Esophagus squamous epithelium (tissue), 5 donors: ENCODE measurements at regions not wholly inside any gene's neighbourhood (a gene's known extent, or its start where the extent isn't known, plus 50 kb on each side); places are given as distances from the start of the nearest gene placed in this dataset.
"Not testable (repeated sequence)": the region's sequence is repeated elsewhere in the genome, so short reads cannot be mapped to it uniquely, and the experiment has no call there.

ENCODE experiments used
- DNase-seq: peaks from one replicate; lab custom pipeline; 2025; lab: John Stamatoyannopoulos, UW
- H3K27ac ChIP-seq, 4 donors: fragments of 200-600 bp; sonication (generic); one replicate each; pipeline ENCODE4 v1.5.1; 2016 to 2019; ENCODE audit warnings: mild to moderate bottlenecking in 1 of 4
- H3K27me3 ChIP-seq, 4 donors: fragments of 200-600 bp; sonication (generic); 1 replicate in 3 of 4; 2 replicates in 1 of 4; pipeline versions ENCODE4 v1.5.1 to v1.6.0; 2017 to 2021; ENCODE audit warnings: antibody characterized with exemption in 1 of 4
- H3K36me3 ChIP-seq, 3 donors: fragments of 200-600 bp; sonication (generic); one replicate each; pipeline ENCODE4 v1.5.1; 2016 to 2019
- H3K4me1 ChIP-seq, 3 donors: fragments of 200-600 bp; sonication (generic); one replicate each; pipeline ENCODE4 v1.5.1; 2017 to 2019
- H3K4me3 ChIP-seq, 4 donors: fragments of 200-600 bp; sonication (generic); 1 replicate in 3 of 4; 2 replicates in 1 of 4; pipeline ENCODE4 v1.5.1; 2016 to 2019; ENCODE audit warnings: mild to moderate bottlenecking in 2 of 4, moderate library complexity in 1 of 4
- H3K9me3 ChIP-seq, 3 donors: fragments of 200-600 bp; sonication (generic); one replicate each; pipeline ENCODE4 v1.5.1; 2016 to 2019
- WGBS, 2 donors: methylation state at CpG; one replicate each; pipeline ENCODE4 v1.1.5; 2018; 5-methylcytosine and 5-hydroxymethylcytosine counted together
- intact Hi-C: fragments of 100-400 bp; cut with DNase I; formaldehyde crosslinking; loops from one replicate; pipeline ENCODE4 v1.15.0; 2022
- donor health status: DM: yes; HTN: yes; CAD: no.

- no CpG with 5 or more reads among the region's 3 CpGs for WGBS, 2 donors
- H3K27ac ChIP-seq, H3K36me3 ChIP-seq, H3K9me3 ChIP-seq, H3K27me3 ChIP-seq, H3K4me3 ChIP-seq, H3K4me1 ChIP-seq, DNase-seq, intact Hi-C loops: not testable (repeated sequence)
Measured at GRCh38 chr1:146656356-146657060, 281.6 kb upstream of the NBPF12 start.

DNA sequence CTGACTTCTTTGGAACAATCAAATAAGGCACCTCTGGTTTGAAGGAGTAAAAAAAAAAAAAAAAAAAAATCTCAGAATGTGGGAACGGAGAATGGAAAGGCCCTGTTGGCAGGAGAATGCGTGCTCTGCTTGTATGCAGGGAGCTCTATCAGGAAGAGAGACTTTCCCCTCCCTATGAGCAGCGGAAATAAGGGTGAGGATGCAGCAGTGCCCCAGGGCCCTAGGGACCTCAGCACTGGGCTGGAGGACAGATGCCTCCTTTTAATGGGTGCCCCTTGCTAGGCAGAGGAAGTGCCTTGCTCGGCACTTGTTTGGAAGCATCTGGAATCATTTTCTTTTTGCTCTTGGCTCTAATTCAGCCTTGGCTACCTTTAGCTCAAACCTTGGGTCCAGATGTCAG lies 283.4 kb upstream of the NBPF12 start:
- H3K27ac ChIP-seq, H3K27me3 ChIP-seq, intact Hi-C loops, H3K36me3 ChIP-seq, H3K4me1 ChIP-seq, H3K4me3 ChIP-seq, H3K9me3 ChIP-seq, DNase-seq: not testable (repeated sequence)
- 40 to 42% methylated on average over 3 of the region's 4 CpGs for WGBS, 2 donors

DNA sequence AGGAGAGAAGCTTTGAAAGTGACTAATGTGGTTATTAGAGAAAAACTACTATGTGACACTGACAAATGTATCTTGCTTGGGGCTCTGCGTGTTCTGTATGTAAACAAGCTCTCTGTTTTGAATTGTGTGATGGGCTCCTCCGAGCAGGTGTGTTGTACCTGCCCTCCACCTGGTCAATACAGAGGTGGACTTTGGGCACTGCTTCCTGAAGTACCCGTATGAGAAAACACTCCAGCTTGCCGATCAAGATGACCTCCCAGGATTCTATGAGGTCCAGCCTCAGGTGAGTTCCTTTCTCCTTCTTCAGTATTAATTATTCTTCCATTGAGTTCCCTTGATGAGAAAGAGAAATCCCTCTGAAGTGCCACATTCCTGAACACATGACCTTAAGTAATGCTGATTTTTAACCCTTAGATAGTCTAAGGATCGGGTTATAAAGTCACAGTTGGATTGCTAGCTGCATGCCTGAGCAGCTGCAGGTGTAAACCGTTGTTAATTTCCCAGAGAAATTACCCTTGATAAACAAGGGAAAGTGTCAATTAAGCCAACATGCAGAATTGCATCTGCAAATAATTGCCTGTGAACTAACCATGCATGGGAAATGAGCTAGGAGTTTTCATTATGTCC lies 292.0 kb upstream of the NBPF12 start:
- H3K4me1 ChIP-seq, DNase-seq, H3K4me3 ChIP-seq, H3K36me3 ChIP-seq, H3K9me3 ChIP-seq, H3K27ac ChIP-seq, intact Hi-C loops, H3K27me3 ChIP-seq: not testable (repeated sequence)
- 51 to 55% methylated on average over 2 of the region's 6 CpGs for WGBS, 2 donors

DNA sequence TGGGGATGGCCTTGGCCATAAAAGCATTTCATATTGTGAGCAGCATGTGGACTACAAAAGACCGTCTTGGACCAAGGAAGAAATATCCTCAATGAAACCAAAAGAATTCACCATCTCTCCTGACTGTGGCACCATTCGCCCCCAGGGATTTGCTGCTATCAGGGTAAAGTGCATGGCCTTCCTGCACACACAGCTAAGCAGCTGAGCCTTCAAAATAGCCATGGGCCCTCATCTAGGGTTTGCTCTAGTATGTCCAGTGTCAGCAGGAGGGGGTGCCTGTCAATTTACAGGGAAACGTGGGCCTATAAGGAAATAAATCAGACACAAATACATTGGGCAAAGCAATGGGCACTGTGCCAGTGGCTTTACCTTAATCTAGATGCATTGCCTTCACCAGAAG lies 296.6 kb upstream of the NBPF12 start:
- intact Hi-C loops, H3K4me1 ChIP-seq, H3K27me3 ChIP-seq, H3K27ac ChIP-seq, H3K4me3 ChIP-seq, DNase-seq, H3K9me3 ChIP-seq, H3K36me3 ChIP-seq: not testable (repeated sequence)
- WGBS, 2 donors: no CpG with 5 or more reads among the region's 3 CpGs

DNA sequence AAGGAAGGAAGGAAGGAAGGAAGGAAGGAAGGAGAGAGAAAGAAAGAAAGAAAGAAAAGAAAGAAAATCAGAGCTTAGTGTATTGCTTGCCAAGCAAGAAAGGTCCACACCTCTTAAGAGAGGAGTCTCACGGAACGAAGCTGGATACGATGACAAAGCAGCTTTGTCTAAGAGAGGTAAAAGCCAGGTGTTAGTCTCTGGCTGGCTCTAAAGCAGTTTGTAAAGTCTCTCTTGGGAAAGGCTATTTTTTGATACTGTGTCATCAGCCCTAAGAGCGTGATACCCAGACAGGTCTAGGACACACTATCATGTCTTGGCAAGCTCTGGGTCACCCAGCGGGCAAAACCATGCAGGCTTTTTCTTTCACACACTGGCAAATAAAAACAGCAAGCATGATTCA lies 297.5 kb upstream of the NBPF12 start:
- H3K27me3 ChIP-seq, H3K27ac ChIP-seq, H3K4me3 ChIP-seq, DNase-seq, H3K4me1 ChIP-seq, H3K36me3 ChIP-seq, H3K9me3 ChIP-seq, intact Hi-C loops: not testable (repeated sequence)
- 40 to 74% methylated on average over 5 of the region's 5 CpGs for WGBS, 2 donors

DNA sequence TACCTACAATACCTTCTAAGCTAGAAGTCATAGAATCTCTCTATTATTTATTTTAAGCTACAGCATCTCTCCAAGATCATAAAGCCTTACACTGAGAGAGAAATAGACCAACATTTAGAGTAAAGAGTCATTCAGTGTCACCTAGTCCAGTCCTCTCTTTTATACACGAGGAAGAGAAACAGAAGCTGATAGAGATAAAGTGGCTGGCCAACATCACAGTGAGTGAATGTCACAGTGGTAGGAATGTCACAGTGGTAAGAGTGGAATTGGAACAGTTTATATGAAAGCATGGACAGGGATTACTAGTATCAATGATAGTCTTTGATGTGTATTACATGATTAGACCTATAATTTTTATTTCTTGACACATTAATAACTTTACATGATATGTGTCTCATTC lies 307.8 kb upstream of the NBPF12 start:
- H3K4me1 ChIP-seq, H3K27me3 ChIP-seq, H3K27ac ChIP-seq, H3K36me3 ChIP-seq, H3K4me3 ChIP-seq, H3K9me3 ChIP-seq, DNase-seq, intact Hi-C loops: not testable (repeated sequence)
- no CpG with 5 or more reads among the region's 1 CpG for WGBS, 2 donors

GRCh38 chr1:146618582-146618981 lies 319.5 kb upstream of the NBPF12 start:
- H3K36me3 ChIP-seq, intact Hi-C loops, H3K4me3 ChIP-seq, H3K27me3 ChIP-seq, H3K4me1 ChIP-seq, DNase-seq, H3K27ac ChIP-seq, H3K9me3 ChIP-seq: not testable (repeated sequence)
- 67 to 80% methylated on average over 1 to 3 of the region's 4 CpGs for WGBS, 2 donors

GRCh38 chr1:146604681-146605080 lies 333.4 kb upstream of the NBPF12 start:
- H3K27me3 ChIP-seq, H3K27ac ChIP-seq, H3K4me3 ChIP-seq, DNase-seq, H3K4me1 ChIP-seq, intact Hi-C loops, H3K36me3 ChIP-seq, H3K9me3 ChIP-seq: not testable (repeated sequence)

- intact Hi-C loops, H3K27me3 ChIP-seq, H3K9me3 ChIP-seq, H3K36me3 ChIP-seq, H3K4me3 ChIP-seq, H3K27ac ChIP-seq, DNase-seq, H3K4me1 ChIP-seq: not testable (repeated sequence)
- 29 to 50% methylated on average over 1 of the region's 3 CpGs for WGBS, 2 donors
Measured at GRCh38 chr1:146600720-146601307, 337.3 kb upstream of the NBPF12 start.

GRCh38 chr1:146599906-146600305 lies 338.2 kb upstream of the NBPF12 start:
- intact Hi-C loops, H3K4me3 ChIP-seq: not testable (repeated sequence)

GRCh38 chr1:146581229-146581628 lies 352.4 kb upstream of the NOTCH2NLA start:
- intact Hi-C loops, H3K27me3 ChIP-seq, H3K27ac ChIP-seq, H3K9me3 ChIP-seq, H3K4me1 ChIP-seq, H3K4me3 ChIP-seq, DNase-seq, H3K36me3 ChIP-seq: not testable (repeated sequence)
- WGBS, 2 donors: 80 to 82% methylated on average over 1 of the region's 1 CpG

More at GRCh38 chr1:146599906-146600305, 338.2 kb upstream of the NBPF12 start:
- not testable (repeated sequence) for H3K4me1 ChIP-seq, H3K36me3 ChIP-seq, H3K9me3 ChIP-seq, H3K27ac ChIP-seq, DNase-seq, H3K27me3 ChIP-seq
- 64 to 89% methylated on average over 1 to 2 of the region's 3 CpGs for WGBS, 2 donors

DNA sequence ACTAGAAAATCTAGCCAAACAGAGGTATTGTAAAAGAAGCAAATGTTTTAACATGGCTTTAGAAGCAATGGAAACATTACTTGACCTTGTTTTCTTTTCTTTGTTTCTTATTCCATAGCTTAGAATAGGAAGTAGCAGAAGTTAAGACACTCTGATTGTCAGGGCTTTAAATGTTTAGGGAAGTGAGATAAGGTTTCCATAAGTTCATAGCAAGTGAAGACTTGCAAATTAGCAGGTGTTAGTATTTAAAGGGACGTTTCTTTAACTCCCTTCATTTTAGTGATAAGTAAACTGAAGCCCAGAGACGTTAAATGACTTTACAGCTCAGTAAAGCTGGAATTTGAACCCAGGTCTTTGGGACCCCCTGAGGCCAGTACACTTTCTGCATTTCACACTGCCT lies 338.7 kb upstream of the NOTCH2NLA start:
- H3K36me3 ChIP-seq, intact Hi-C loops, DNase-seq, H3K4me1 ChIP-seq, H3K27me3 ChIP-seq, H3K27ac ChIP-seq, H3K4me3 ChIP-seq, H3K9me3 ChIP-seq: not testable (repeated sequence)
- WGBS, 2 donors: no CpG with 5 or more reads among the region's 2 CpGs

GRCh38 chr1:146558032-146558431 lies 329.2 kb upstream of the NOTCH2NLA start:
- DNase-seq, H3K9me3 ChIP-seq, H3K27ac ChIP-seq, H3K4me1 ChIP-seq, H3K4me3 ChIP-seq, H3K36me3 ChIP-seq, H3K27me3 ChIP-seq, intact Hi-C loops: not testable (repeated sequence)
- WGBS, 2 donors: 82% methylated on average over 3 of the region's 3 CpGs; no CpG with 5 or more reads in 1 of the 2 donors
